CD4-positive, alpha-beta T cell treated with Interleukin-17A for 1 hour (primary cell): ENCODE measurements at regions not wholly inside any gene's neighbourhood (a gene's known extent, or its start where the extent isn't known, plus 50 kb on each side); places are given as distances from the start of the nearest gene placed in this dataset.
"Not testable (repeated sequence)": the region's sequence is repeated elsewhere in the genome, so short reads cannot be mapped to it uniquely, and the experiment has no call there.

Source experiments
- DNase-seq: peaks from one replicate; pipeline ENCODE4 v3.0.0-alpha.2; 2020

GRCh38 chr7:92972441-92972840, 136.1 kb upstream of the CDK6 start:
- no peak for DNase-seq

DNA sequence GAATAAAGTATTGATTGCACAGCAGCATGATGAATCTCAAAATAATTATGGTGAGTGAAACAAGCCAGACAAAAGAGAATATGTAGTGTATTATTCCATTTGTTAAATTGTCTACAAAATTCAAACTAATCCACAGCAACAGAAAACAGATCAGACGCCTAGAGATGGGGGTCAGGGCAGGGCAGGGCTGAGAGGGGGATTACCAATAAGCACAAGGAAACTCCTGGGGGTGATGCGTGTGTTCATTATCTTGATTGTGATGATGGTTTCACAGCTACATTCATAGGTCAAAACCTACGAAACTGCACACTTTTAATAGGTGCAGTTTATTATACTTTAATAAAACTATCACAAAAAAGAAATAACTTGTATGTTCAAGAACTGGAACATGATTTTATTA, 132.7 kb upstream of the CDK6 start:
- DNase-seq: no peak

GRCh38 chr7:92968502-92968901, 132.1 kb upstream of the CDK6 start:
- DNase-seq: no peak

GRCh38 chr7:92967238-92967637, 130.9 kb upstream of the CDK6 start:
- DNase-seq: no peak

- DNase-seq: no peak
Measured at GRCh38 chr7:92964141-92964540, 127.8 kb upstream of the CDK6 start.

- no peak for DNase-seq
Measured at GRCh38 chr7:92963566-92963965, 127.2 kb upstream of the CDK6 start.

- DNase-seq: no peak
Measured at GRCh38 chr7:92961961-92962360, 125.6 kb upstream of the CDK6 start.

DNA sequence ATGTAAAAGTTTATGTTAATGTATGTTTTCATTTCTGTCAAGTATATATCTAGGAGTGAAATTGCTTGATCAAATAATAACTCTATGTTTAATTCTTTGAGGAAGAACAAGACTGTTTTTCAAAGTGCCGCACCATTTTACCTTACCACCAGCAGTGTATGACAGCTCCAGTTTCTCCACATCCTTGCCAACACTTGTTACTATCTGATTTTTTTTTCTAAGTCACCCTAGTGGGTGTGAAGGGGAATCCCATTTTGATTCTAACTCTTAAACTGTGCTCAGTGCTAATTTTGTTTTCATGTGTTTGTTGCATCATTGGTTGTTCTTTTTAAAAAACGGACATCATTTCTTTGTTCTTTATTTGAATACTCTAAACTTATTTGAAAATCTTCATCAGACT, 120.2 kb upstream of the CDK6 start:
- DNase-seq: no peak

DNA sequence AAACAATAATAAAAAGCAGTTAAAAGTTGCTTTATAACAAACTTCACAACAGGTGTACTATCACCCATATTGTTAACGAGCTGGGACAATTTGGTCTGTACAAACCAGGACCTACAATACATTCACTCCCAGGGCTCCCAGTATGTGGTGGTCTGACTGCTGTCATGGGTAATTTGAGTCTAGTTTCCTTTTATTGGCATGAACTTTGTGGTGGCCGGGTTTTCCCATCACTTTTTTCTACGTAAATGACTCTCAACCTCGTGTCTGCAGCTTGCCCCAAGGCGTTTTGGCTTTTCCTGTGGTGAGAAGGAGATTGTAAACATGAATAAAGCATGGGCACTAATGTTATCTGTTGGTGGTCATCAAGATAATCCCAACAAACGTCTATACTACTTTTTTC, 118.7 kb upstream of the CDK6 start:
- DNase-seq: no peak

GRCh38 chr7:92953657-92954056, 117.3 kb upstream of the CDK6 start:
- no peak for DNase-seq

GRCh38 chr7:92949748-92950147, 113.4 kb upstream of the CDK6 start:
- no peak for DNase-seq

DNA sequence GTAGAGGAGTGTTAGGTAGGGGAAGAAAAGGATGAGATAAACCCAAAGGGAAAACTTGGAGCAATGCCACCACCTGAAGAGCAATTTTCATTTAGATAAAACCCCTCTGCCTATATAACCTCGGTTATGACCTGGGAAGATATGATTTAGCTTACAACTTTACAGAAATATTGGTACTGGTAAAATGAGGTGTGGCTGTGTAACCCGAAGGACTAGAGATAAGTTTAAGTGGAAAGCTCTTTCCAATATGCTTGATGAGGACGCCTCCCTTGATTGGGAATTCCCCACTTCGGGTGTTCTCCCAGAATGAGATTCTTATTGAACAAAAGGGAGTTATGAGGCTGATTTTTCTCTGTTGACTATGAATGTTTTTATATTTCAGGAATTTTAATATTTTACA, 109.5 kb upstream of the CDK6 start:
- no peak for DNase-seq

- DNase-seq: no peak
Measured at GRCh38 chr7:92944633-92945032, 108.3 kb upstream of the CDK6 start.

DNA sequence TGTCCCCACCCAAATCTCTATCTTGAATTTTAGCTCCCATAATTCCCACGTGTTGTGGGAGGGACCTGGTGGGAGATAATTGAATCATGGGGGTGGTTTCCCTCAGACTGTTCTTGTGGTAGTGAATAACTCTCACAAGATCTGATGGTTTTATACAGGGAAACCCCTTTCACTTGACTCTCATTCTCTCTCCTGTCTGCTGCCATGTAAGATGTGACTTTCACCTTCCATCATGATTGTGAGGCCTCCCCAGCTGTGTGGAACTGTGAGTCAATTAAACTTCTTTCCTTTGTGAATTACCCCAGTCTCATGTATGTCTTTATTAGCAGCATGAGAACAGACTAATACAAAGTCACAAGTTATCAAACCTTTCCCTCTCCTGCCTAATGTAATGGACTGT, 106.3 kb upstream of the CDK6 start:
- DNase-seq: not testable (repeated sequence)

GRCh38 chr7:92939666-92940360, 103.4 kb upstream of the CDK6 start:
- DNase-seq: no peak

- no peak for DNase-seq
Measured at GRCh38 chr7:92934096-92934495, 97.7 kb upstream of the CDK6 start.

- DNase-seq: no peak
Measured at GRCh38 chr7:92932450-92932849, 96.1 kb upstream of the CDK6 start.

GRCh38 chr7:92930404-92930803, 94.0 kb upstream of the CDK6 start:
- DNase-seq: no peak

GRCh38 chr7:92926697-92927044, 90.3 kb upstream of the CDK6 start:
- no peak for DNase-seq

DNA sequence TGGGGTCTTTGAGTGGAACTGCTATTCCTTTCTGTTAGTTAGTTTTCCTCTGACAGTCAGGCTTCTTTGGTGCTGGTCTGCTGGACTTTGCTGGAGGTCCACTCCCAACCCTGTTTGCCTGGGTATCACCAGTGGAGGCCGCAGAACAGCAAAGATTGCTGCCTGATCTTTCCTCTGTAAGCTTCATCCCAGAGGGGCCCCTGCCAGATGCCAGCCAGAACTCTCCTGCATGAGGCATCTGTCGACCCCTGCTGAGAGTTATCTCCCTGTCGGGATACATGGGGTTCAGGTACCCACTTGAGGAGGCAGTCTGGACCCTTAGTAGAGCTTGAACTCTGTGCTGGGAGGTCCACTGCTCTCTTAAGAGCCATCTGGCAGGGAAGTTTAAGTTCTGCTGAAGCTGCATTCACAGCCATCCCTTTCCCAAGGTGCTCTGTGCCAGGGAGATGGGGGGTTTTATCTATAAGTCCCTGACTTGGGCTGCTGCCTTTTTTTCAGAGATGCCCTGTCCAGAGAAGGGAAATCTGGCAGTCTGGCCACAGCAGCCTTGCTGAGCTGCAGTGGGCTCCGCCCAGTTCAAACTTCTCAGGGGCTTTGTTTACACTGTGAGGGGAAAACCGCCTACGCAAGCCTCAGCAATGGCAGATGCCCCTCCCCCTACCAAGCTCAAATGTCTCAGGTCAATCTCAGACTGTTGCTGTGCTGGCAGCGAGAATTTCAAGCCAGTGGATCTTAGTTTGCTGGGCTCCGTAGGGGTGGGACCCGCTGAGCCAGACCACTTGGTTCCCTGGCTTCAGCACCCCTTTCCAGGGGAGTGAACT, 89.7 kb upstream of the CDK6 start:
- DNase-seq: no peak

GRCh38 chr7:92924800-92925199, 88.4 kb upstream of the CDK6 start:
- no peak for DNase-seq

- DNase-seq: no peak
Measured at GRCh38 chr7:92917230-92917629, 80.9 kb upstream of the CDK6 start.

DNA sequence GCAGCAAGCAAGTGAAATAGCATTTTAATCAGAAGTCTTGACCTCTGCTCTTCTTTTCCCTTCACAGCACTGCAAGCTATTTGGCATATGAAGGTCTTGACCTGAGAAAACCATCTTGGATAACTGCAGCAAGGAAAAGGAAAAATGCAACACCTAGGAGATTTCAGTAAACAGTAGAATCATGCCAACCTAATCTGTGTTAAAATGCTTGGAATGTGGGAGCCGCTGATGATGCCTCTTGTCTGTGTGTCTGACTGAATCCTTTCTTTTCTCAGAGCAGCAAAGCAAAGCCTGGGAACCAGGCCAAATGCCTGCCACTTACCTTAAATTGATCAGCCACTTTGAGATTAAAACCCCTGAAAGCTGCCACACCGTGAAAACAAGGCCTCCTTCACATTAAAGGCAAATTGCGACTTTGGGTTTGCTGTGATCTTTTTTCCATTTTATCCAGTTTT, 80.4 kb upstream of the CDK6 start:
- DNase-seq: no peak

- no peak for DNase-seq
Measured at GRCh38 chr7:92915348-92915747, 79.0 kb upstream of the CDK6 start.

- DNase-seq: no peak
Measured at GRCh38 chr7:92914645-92915044, 78.3 kb upstream of the CDK6 start.
